ENCODE measurements at regions not wholly inside any gene's neighbourhood (a gene's known extent, or its start where the extent isn't known, plus 50 kb on each side); places are given as distances from the start of the nearest gene placed in this dataset.

DNA sequence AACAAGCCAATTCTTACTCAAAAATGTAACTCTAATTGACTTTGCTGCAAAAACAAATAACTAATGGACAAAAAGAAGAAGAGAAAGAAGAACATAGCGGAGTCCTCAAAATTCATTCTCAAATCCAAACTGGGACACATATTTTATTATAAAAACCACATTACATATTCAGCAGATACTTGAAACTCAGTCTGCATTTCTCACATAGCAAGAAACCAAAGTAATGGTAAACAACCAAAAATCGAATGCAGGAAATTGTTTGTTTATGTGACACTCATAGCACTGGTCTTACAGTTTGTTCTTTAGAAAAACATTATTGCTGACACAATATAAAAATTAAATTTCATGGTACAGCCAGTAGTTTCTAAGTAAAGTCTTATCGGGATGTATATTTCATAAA lies 789.8 kb downstream of the SLITRK6 start:
- Histone ChIP-seq H3K27ac (no peak overlapping the region), H3K36me3 (no peaks in the 10 kb centered on the region), H3K9me3 (no peaks in the 10 kb centered on the region), H3K27me3 (no peaks in the 10 kb centered on the region), H3K4me3 (no peak overlapping the region), H3K4me1 (no peaks in the 10 kb centered on the region)
- WGBS, 2 donors = 72 to 79% methylated on average over 3 of the region's 3 CpGs
- no peak for DNase-seq
- no peak for TF ChIP-seq EP300 (IDR thresholded peaks at IDR 0.05)
- TF ChIP-seq, protein P1, sequence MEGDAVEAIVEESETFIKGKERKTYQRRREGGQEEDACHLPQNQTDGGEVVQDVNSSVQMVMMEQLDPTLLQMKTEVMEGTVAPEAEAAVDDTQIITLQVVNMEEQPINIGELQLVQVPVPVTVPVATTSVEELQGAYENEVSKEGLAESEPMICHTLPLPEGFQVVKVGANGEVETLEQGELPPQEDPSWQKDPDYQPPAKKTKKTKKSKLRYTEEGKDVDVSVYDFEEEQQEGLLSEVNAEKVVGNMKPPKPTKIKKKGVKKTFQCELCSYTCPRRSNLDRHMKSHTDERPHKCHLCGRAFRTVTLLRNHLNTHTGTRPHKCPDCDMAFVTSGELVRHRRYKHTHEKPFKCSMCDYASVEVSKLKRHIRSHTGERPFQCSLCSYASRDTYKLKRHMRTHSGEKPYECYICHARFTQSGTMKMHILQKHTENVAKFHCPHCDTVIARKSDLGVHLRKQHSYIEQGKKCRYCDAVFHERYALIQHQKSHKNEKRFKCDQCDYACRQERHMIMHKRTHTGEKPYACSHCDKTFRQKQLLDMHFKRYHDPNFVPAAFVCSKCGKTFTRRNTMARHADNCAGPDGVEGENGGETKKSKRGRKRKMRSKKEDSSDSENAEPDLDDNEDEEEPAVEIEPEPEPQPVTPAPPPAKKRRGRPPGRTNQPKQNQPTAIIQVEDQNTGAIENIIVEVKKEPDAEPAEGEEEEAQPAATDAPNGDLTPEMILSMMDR (IDR thresholded peaks at IDR 0.05) = no peak
- no peak for TF ChIP-seq POLR2AphosphoS5 (IDR thresholded peaks at IDR 0.05)
- no peak for TF ChIP-seq POLR2A (IDR thresholded peaks at IDR 0.05)
- ATAC-seq (ENCODE audit: low FRiP score in 2 of 2) = no peak

DNA sequence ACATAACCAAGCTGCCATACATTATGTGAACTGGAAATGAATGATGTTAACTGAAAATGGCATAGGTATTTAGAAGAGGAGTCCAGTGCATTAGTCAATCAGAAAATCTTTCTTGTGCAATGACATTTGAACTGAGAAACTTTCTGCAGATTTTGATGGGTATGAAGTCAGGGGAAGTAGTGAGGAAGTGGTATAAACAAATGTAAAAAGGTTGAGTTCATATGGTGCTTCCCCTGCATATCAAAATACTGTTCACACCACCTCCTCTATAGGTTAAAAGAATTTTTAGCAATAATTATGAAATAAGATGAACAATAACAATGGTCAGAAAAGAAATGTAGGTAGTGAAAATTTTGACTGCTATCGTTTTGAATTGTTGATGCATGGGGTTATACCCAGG lies 800.0 kb downstream of the SLITRK6 start:
- H3K4me3 ChIP-seq = no peak overlapping the region
- no peaks in the 10 kb centered on the region for H3K27me3 ChIP-seq
- DNase-seq = no peak
- H3K9me3 ChIP-seq = no peaks in the 10 kb centered on the region
- ATAC-seq (ENCODE audit: low FRiP score in 2 of 2) = no peak
- no peak overlapping the region for H3K27ac ChIP-seq
- H3K4me1 ChIP-seq = no peaks in the 10 kb centered on the region
- WGBS, 2 donors = 78 to 98% methylated on average over 1 of the region's 1 CpG
- no peak for TF ChIP-seq EP300 (IDR thresholded peaks at IDR 0.05)
- no peak for TF ChIP-seq POLR2A (IDR thresholded peaks at IDR 0.05)
- TF ChIP-seq, protein P1 (IDR thresholded peaks at IDR 0.05) = no peak
- TF ChIP-seq POLR2AphosphoS5 (IDR thresholded peaks at IDR 0.05) = no peak
- H3K36me3 ChIP-seq = no peaks in the 10 kb centered on the region

DNA sequence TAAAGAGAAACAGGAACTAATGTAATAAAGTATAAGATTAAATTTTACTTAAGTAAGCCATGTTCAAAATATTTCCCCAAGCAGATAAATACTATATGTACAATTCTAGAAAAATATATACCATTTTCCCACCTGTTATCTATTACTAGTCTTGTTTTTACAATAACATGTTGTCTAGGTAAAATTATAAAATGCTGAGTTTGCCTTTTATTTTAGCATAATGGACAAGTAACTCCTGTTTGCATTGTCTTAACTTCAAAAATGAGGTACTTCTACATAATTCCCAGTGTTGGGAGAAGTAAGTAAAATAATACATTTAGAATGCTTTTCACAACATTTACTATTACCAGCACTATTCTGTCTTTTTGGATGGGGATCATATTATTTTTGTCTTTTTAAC lies 800.5 kb downstream of the SLITRK6 start:
- no peak overlapping the region for H3K4me3 ChIP-seq
- no peak overlapping the region for H3K27ac ChIP-seq
- DNase-seq (no peak), ATAC-seq (ENCODE audit: low FRiP score in 2 of 2) (no peak)
- TF ChIP-seq POLR2AphosphoS5 (IDR thresholded peaks at IDR 0.05) (no peak), POLR2A (IDR thresholded peaks at IDR 0.05) (no peak), EP300 (IDR thresholded peaks at IDR 0.05) (no peak)
- TF ChIP-seq, protein P1 (IDR thresholded peaks at IDR 0.05) = no peak
- H3K27me3 ChIP-seq = no peaks in the 10 kb centered on the region
- H3K36me3 ChIP-seq = no peaks in the 10 kb centered on the region
- H3K4me1 ChIP-seq = no peaks in the 10 kb centered on the region
- no peaks in the 10 kb centered on the region for H3K9me3 ChIP-seq

DNA sequence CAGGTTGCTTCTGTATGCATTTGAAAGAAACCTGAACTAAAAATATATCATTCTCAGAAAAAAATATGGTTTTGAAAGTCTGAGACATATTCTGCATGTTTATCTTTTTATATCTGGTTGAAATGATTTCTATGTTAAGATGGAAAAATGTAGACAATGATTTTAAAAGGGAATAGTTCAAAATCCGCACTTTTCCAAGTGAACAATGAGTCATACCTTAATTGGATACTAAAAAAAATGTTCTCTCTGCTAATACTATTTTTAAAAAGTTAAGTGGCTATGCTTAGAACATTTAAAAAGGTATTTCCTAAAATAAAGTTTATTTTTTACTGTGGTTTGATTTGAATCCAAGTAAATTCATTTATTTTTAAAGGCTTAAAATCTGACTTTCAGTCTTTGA lies 801.4 kb downstream of the SLITRK6 start:
- H3K9me3 ChIP-seq = no peaks in the 10 kb centered on the region
- TF ChIP-seq POLR2AphosphoS5 (IDR thresholded peaks at IDR 0.05) (no peak), EP300 (IDR thresholded peaks at IDR 0.05) (no peak), POLR2A (IDR thresholded peaks at IDR 0.05) (no peak)
- TF ChIP-seq, protein P1 (IDR thresholded peaks at IDR 0.05) = no peak
- H3K27me3 ChIP-seq = no peaks in the 10 kb centered on the region
- no peak for DNase-seq
- H3K27ac ChIP-seq = no peak overlapping the region
- H3K4me3 ChIP-seq = no peak overlapping the region
- no peaks in the 10 kb centered on the region for H3K4me1 ChIP-seq
- no peaks in the 10 kb centered on the region for H3K36me3 ChIP-seq
- WGBS, 2 donors = 71% methylated on average over 1 of the region's 1 CpG
- no peak for ATAC-seq (ENCODE audit: low FRiP score in 2 of 2)

DNA sequence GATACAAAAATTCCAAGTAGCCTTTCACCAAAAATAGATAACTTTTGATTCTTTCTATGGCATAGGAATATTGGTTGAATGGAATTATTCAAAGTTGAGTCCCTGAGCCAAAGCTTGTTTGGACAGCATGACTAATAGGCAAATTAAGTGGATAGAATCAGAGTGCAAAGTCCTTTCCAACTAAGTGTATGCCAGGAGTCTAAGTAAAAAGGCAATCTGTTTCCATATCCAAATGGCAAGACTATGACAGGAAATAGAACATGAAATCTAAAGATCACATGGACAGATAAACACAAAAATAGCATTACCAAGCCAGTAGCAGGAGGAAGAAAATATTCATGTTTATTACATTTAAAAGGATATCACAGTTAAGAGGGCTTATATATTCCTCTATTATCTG lies 804.6 kb downstream of the SLITRK6 start:
- Histone ChIP-seq H3K27ac (no peak overlapping the region), H3K9me3 (no peaks in the 10 kb centered on the region)
- TF ChIP-seq POLR2A (IDR thresholded peaks at IDR 0.05) = no peak
- TF ChIP-seq POLR2AphosphoS5 (IDR thresholded peaks at IDR 0.05) = no peak
- no peak for TF ChIP-seq EP300 (IDR thresholded peaks at IDR 0.05)
- TF ChIP-seq, protein P1 (IDR thresholded peaks at IDR 0.05) = no peak

More for the DNA sequence above, 804.6 kb downstream of the SLITRK6 start:
- no peaks in the 10 kb centered on the region for H3K27me3 ChIP-seq
- H3K36me3 ChIP-seq = no peaks in the 10 kb centered on the region
- H3K4me1 ChIP-seq = no peaks in the 10 kb centered on the region
- ATAC-seq (ENCODE audit: low FRiP score in 2 of 2) (no peak), DNase-seq (no peak)
- H3K4me3 ChIP-seq = no peak overlapping the region

Data from upper lobe of left lung (tissue), 6 donors.